A549 (cell line): ENCODE measurements at regions not wholly inside any gene's neighbourhood (a gene's known extent, or its start where the extent isn't known, plus 50 kb on each side); places are given as distances from the start of the nearest gene placed in this dataset.

Experiments used
- BCL3 ChIP-seq: fragments of >200 bp; sonication (Bioruptor Twin); formaldehyde crosslinking; IDR thresholded peaks from 3 replicates; pipeline ENCODE4 v1.6.1; 2016
- BHLHE40 ChIP-seq: IDR thresholded peaks from 2 replicates; pipeline ENCODE4 v1.6.1; 2012; ENCODE audit warnings: low read depth, low read length, inconsistent platforms
- CEBPB ChIP-seq, 2 experiments: fragments of >200 bp in 1 of 2; sonication (Bioruptor Twin) in 1 of 2; formaldehyde crosslinking in 1 of 2; IDR thresholded peaks; 2 replicates each; pipeline ENCODE4 v1.6.1; 2012 to 2016
- CTCF ChIP-seq: fragments of >200 bp; sonication (Bioruptor Twin); formaldehyde crosslinking; IDR thresholded peaks from 3 replicates; pipeline ENCODE4 v1.5.1; 2016
- EHMT2 ChIP-seq: fragments of 200-600 bp; sonication (generic); IDR thresholded peaks from 2 replicates; pipeline ENCODE4 v1.6.1; 2016; ENCODE audit warnings: antibody characterized with exemption, low read depth, mild to moderate bottlenecking, moderate library complexity
- MAFK ChIP-seq: fragments of 450-650 bp; IDR thresholded peaks from 2 replicates; pipeline ENCODE4 v1.6.1; 2014; ENCODE audit not compliant: partially characterized antibody
- MYC ChIP-seq: IDR thresholded peaks from 2 replicates; pipeline ENCODE4 v1.6.1; 2012; ENCODE audit warnings: mild to moderate bottlenecking, inconsistent platforms, low read length, improper control_type of control experiment, borderline replicate concordance
- REST ChIP-seq: fragments of 200-600 bp; sonication (generic); IDR thresholded peaks from 2 replicates; pipeline ENCODE4 v1.6.1; 2016; ENCODE audit warnings: antibody characterized with exemption, mild to moderate bottlenecking, moderate library complexity

- TF ChIP-seq MAFK: no peak
- no peak for TF ChIP-seq CTCF
- no peak for TF ChIP-seq CEBPB (IDR thresholded peaks at IDR 0.05)
- TF ChIP-seq REST: no peak
- TF ChIP-seq BHLHE40: no peak
- no peak for TF ChIP-seq MYC
- no peak for TF ChIP-seq BCL3
- TF ChIP-seq EHMT2: no peak
Measured at GRCh38 chrX:68947882-68948605, 119.2 kb downstream of the EFNB1 start.
